Mesodermal cell (in vitro differentiated cells): ENCODE measurements at regions not wholly inside any gene's neighbourhood (a gene's known extent, or its start where the extent isn't known, plus 50 kb on each side); places are given as distances from the start of the nearest gene placed in this dataset.

Experiments
- H3K27ac ChIP-seq: 2 replicates; pipeline ENCODE4 v1.7.0; 2013; ENCODE audit warnings: mild to moderate bottlenecking, low read depth, low read length, moderate library complexity; ENCODE audit not compliant: severe bottlenecking
- H3K36me3 ChIP-seq: 2 replicates; pipeline ENCODE4 v1.7.1; 2013; ENCODE audit warnings: mild to moderate bottlenecking, low read length, moderate library complexity; ENCODE audit not compliant: control insufficient read depth, insufficient read depth
- H3K4me1 ChIP-seq: one replicate; pipeline ENCODE4 v1.7.1; 2013; ENCODE audit warnings: mild to moderate bottlenecking, low read length; ENCODE audit not compliant: insufficient read depth, control insufficient read depth, poor library complexity, severe bottlenecking
- H3K4me3 ChIP-seq: 2 replicates; pipeline ENCODE4 v1.7.0; 2013; ENCODE audit warnings: low read length, control low read depth, mild to moderate bottlenecking; ENCODE audit not compliant: insufficient read depth, poor library complexity, severe bottlenecking; ENCODE audit errors: extremely low read depth
- H3K9me3 ChIP-seq: 2 replicates; pipeline ENCODE4 v1.7.1; 2013; ENCODE audit warnings: mild to moderate bottlenecking, low read length, moderate library complexity; ENCODE audit not compliant: control insufficient read depth
- WGBS, 2 experiments: methylation state at CpG; one replicate each; pipeline ENCODE4 v1.1.5; 2013; ENCODE audit warnings: missing lambda C conversion rate in 2 of 2; ENCODE audit not compliant: insufficient coverage in 2 of 2; 5-methylcytosine and 5-hydroxymethylcytosine counted together

DNA sequence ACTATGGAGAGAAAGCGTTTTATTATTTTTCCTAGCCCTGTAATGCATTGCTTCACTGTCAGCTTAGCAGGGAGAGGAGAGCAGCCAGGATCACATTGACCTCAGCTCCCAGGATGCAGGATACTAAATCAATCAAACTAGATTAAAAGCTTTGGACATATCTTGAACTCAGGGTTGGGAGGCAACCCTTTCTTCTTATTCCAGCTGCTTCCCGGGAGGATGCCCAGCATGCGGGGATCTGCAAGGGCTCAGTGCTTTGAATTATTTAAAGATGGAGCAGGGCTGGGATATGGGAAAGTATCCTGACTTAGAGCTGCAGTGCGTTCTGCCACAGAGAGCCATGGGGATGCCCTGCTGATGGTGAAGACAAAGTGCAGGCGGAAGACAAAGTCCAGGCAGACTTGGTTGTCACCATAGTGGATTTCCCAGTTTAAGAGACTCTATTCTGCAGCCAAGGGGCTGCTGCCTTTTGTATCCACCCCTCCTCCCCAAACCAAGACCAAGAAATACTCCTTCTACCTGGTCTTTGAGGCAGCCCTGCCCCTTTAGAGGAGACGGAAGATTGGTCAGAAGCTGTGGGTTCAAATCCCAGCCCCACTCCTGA lies 1035.0 kb downstream of the TBC1D22A start:
- WGBS, 2 experiments = 90 to 95% methylated on average over 3 to 5 of the region's 6 CpGs
- Histone ChIP-seq H3K9me3 (no peaks in the 10 kb centered on the region), H3K4me1 (no peaks in the 10 kb centered on the region), H3K27ac (no peak overlapping the region), H3K36me3 (no peaks in the 10 kb centered on the region), H3K4me3 (no peak overlapping the region)

DNA sequence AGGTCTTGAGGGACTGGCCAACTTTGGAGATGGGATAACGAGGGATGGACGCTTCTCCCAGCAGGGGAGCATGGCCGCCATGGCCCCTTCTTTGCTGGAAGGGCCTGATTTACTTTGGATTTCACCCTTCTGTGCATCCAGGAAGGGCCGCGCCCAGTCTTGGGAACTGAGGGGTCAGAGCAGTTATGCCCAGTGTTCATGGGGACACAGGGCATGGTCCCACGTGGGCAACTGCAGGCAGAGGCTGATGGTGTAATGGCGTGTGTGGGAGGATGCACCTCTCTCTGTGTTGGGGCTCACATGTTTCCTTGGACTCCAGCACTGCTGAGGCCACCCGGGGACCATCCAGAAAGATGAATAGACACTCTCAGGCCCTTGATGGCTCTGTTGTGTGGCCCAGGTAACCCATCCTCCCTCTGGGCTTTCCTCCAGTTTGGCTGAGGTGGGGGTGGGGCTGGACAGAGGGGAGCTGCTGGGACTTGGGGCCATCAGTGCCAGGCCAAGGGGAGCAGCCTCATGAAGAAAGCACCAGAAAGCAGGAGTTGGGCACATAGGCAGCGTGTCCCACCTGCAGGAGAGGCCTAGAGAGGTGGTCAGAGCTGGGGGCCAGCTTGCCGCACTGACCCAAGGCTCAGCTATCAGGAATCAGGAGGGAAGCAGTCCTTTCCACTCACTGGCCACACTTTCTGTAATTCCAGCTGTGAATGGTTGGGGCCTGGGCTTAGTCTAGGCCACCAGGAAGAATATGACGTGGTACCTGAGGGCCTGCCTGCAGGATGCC lies 1033.9 kb downstream of the TBC1D22A start:
- H3K36me3 ChIP-seq = no peaks in the 10 kb centered on the region
- H3K4me1 ChIP-seq = no peaks in the 10 kb centered on the region
- 88 to 94% methylated on average over 11 of the region's 11 CpGs for WGBS, 2 experiments
- no peaks in the 10 kb centered on the region for H3K9me3 ChIP-seq
- no peak overlapping the region for H3K4me3 ChIP-seq
- no peak overlapping the region for H3K27ac ChIP-seq

DNA sequence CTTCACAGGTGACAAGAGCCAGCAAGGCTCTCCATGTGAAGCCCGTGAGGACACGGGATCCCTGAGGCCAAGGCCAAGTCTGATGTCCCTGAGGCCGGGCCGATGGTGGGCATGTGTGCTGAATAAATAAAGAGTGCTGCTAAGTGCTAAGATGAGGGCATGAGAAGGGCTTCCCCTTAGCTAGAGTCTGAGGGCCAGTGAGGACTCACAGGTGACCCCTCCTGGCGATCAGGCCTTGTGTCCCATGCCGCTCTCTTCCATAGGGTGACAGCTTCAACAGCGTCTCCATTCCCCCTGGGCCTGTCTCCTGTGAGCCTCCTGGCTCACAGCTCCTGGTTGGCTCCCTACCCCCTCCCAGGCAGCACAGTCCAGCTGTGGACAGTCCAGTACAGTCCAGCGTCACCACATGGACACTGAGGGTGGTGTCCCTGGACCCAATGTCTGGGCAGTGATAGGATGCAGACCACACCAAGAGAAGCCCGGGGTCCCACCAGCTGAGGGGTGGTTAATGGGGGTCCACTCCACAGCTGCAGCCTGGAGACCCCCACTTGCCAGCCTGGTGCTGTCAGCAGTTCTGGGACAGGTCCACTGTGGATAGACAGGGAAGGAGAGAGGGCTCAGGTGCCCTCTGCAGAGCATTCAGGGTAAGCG lies 1033.2 kb downstream of the TBC1D22A start:
- Histone ChIP-seq H3K4me3 (no peak overlapping the region), H3K4me1 (no peaks in the 10 kb centered on the region), H3K36me3 (no peaks in the 10 kb centered on the region), H3K9me3 (no peaks in the 10 kb centered on the region), H3K27ac (no peak overlapping the region)
- 94 to 95% methylated on average over 9 to 10 of the region's 10 CpGs for WGBS, 2 experiments

DNA sequence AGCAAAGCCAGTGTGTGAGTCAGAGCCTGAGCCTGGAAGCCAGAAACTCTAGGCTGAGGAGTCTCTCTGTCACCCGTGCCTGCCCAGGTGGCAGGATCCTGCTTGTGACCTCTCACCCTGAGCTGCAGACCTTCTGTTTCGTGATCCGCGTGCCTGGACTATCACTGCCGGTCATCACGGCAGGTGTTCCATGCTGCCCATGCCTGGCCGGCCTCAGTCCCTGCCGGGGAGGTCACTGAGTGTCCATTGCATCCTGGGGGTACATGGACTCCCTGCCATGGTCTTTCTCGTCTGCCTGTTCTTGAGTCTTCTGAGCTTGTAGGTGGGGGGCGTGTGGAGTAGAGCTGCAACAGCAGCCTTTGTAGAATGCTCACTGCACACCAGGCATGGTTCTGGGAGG lies 1032.4 kb downstream of the TBC1D22A start:
- Histone ChIP-seq H3K27ac (no peak overlapping the region), H3K36me3 (no peaks in the 10 kb centered on the region), H3K9me3 (no peaks in the 10 kb centered on the region), H3K4me3 (no peak overlapping the region), H3K4me1 (no peaks in the 10 kb centered on the region)
- 91 to 93% methylated on average over 9 to 10 of the region's 10 CpGs for WGBS, 2 experiments

DNA sequence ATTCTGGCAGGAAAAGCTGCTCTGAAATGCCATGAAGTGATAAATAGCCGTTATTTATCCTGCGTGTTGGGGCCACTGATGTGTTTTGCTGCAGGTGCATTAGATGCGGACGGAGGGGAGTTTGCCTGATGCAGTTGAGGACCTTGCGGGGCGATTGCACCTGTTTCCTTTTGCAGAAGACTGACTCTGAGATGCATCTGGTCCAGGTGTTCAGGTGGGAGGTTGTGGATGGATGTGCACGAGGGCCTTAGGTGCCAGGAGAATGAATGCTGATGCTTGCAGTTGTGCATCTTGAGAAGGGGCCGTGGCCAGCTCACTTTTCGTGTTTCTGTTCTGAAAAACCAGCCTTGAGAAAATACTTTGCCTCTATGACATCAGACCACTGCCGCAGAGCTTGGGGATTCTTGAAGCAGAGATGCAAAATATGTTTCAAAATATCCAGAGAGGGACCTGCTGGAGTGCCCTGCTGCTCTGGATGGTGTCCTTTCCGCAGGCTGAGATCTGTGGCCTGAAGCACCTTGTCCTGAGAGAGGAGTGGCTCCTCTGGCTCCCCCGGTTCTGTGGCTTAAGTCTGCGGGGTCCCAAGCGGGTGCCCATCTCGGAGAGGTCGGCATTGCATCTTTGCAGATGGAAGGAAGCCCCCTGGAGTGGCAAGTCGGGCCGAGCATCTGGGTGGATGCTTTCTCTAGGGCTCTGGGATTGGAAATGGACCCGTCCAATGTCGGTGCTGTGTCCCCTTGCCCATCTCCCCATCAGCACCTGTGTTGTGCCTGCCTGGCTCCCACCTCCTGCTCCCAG lies 1031.1 kb downstream of the TBC1D22A start:
- no peaks in the 10 kb centered on the region for H3K36me3 ChIP-seq

DNA sequence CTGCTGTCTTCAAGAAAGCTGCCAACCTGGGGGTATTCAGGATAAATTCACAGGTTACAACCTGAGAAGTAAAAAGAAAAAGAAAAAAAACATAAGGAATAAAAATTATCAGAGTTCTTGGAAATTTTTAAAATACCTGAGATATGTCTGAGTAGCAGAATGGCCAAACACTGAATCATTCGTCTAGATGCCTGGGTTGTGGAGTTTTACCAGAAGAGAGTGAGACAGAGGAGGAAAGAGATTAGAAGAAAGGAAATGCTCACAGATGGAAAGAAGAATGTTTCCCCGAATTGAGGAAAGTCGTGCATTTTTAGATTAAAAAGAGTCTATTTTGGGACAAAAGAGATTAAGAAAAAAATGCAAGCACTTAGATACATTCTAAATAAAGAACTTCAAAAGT lies 1026.7 kb downstream of the TBC1D22A start:
- H3K4me1 ChIP-seq = no peaks in the 10 kb centered on the region
- peaks cover 6% of the 10 kb centered on the region for H3K9me3 ChIP-seq
- H3K4me3 ChIP-seq = no peak overlapping the region
- 64 to 82% methylated on average over 1 of the region's 3 CpGs for WGBS, 2 experiments
- H3K36me3 ChIP-seq = no peaks in the 10 kb centered on the region
- no peak overlapping the region for H3K27ac ChIP-seq

More for the DNA sequence above, 1031.1 kb downstream of the TBC1D22A start:
- 88 to 89% methylated on average over 19 to 20 of the region's 20 CpGs for WGBS, 2 experiments
- Histone ChIP-seq H3K4me1 (no peaks in the 10 kb centered on the region), H3K27ac (no peak overlapping the region), H3K4me3 (no peak overlapping the region), H3K9me3 (no peaks in the 10 kb centered on the region)

DNA sequence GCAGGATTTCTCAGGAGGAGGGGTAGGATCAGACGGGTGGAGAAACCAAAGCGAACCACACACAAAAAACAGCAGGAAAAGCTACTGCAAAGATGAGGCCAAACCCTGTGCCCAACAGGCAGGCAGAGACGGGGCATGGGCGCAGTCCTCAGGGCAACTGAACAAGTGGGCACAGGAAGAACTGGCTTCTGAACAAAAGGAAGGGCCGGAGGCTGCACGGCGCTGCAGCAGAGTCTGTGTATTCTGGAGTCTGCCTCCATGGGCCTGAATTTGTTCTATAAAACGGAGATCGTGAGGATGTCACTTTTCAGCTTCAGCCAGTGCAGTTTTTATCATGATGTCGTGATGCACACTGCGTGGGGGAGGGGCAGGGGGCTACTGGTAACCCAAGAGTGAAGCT lies 1026.0 kb downstream of the TBC1D22A start:
- Histone ChIP-seq H3K36me3 (no peaks in the 10 kb centered on the region), H3K4me1 (no peaks in the 10 kb centered on the region), H3K4me3 (no peak overlapping the region), H3K9me3 (peaks cover 6% of the 10 kb centered on the region), H3K27ac (no peak overlapping the region)
- WGBS, 2 experiments = 91% methylated on average over 10 to 11 of the region's 11 CpGs

DNA sequence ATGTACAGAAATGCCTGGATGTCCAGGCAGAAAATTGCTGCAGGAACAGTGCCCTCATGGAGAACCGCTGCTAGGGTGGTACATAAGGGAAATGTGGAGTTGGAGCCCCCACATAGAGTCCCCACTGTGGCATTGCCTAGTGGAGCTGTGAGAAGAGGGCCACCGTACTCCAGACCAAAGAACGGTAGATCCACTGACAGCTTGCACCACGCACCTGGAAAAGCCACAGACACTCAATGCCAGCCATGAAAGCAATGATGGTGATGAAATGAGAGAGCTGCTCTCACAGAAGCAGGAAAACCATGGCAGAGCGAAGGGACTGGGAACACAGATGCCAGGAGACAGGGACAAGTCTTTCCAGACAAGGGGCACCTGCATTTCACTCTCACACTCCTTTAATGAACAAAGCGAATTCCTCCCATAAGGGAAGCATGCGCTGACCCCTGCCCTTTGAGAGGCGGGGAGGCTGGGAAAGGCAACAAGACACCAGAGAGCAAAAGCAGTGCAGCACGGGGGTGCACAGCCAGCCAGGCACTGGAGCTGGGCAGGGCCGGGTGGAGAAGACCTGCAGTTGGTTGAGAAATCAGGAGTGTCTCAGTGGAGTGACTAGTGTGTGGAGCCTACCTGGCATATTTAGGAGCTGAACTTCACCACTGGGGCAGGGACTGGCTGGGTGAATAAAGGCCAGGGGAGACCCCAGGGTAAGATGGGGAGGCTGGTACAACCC lies 1025.2 kb downstream of the TBC1D22A start:
- no peak overlapping the region for H3K4me3 ChIP-seq
- peaks cover 6% of the 10 kb centered on the region for H3K9me3 ChIP-seq
- H3K27ac ChIP-seq = no peak overlapping the region
- H3K36me3 ChIP-seq = no peaks in the 10 kb centered on the region
- H3K4me1 ChIP-seq = no peaks in the 10 kb centered on the region
- WGBS, 2 experiments = 88 to 90% methylated on average over 7 to 10 of the region's 10 CpGs

DNA sequence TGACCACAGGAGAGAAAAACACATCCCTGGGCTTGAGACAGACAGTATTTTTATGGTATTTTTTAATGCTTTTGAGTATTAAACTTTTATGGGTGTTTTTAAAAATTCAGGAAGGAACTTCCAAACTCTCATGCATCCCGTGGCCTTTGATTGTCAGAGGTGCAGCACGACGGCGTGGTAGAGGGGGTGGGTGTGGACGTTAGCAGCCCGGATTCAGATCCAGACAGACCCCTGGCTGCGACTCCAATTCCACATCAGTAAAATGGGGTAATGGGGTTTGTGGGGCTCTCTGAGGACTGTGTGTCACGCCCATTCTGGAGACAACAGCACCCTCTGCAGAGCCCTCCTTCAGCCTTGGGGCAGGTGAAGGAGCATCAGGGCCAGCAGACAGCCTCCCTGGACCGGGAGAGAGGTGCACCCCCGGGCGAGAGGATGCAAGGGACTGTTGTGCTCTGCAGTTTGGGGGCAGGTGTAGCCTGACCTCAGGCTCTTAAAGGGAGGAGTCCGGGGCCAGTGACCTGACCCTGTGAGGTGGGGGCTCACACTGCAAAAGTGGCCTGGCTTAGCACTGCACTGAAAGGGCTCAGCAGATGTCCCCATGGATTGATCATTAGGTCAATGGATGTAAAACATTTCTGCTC lies 1024.3 kb downstream of the TBC1D22A start:
- no peaks in the 10 kb centered on the region for H3K36me3 ChIP-seq
- 83 to 98% methylated on average over 4 to 6 of the region's 12 CpGs for WGBS, 2 experiments
- peaks cover 6% of the 10 kb centered on the region for H3K9me3 ChIP-seq
- no peak overlapping the region for H3K27ac ChIP-seq
- no peak overlapping the region for H3K4me3 ChIP-seq
- no peaks in the 10 kb centered on the region for H3K4me1 ChIP-seq

DNA sequence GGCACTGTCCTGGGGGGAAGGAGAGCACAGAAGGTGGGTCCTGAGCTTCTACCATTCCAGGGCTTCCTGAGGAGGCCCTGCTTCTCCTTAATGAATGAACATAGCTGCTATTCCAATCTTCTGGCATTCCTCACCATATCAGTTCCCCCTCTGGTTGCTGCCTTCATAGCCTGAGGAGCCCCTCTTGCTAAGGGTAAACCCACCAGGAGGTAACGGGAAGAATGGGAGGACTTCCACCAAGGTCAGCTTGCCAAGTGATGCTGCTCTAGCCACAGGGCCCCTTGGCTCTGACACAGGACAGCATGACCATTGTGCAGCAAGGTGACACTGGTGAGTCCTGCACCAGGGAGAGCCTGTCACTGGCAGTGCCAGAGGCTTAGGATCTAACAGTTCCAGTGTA lies 1022.5 kb downstream of the TBC1D22A start:
- Histone ChIP-seq H3K27ac (no peak overlapping the region), H3K4me1 (no peaks in the 10 kb centered on the region), H3K9me3 (peaks cover 6% of the 10 kb centered on the region), H3K36me3 (no peaks in the 10 kb centered on the region), H3K4me3 (no peak overlapping the region)
- WGBS, 2 experiments = 89 to 90% methylated on average over 1 of the region's 1 CpG
